ENCODE measurements at regions not wholly inside any gene's neighbourhood (a gene's known extent, or its start where the extent isn't known, plus 50 kb on each side); places are given as distances from the start of the nearest gene placed in this dataset.

- intact Hi-C loops (cut with micrococcal nuclease; ENCODE audit: unreplicated experiment): no loop called here
- no TSS peak for BruUV-seq (replicated peaks)
These were observed 105.9 kb downstream of the ABCC12 start for GRCh38 chr16:48049847-48050246.

DNA sequence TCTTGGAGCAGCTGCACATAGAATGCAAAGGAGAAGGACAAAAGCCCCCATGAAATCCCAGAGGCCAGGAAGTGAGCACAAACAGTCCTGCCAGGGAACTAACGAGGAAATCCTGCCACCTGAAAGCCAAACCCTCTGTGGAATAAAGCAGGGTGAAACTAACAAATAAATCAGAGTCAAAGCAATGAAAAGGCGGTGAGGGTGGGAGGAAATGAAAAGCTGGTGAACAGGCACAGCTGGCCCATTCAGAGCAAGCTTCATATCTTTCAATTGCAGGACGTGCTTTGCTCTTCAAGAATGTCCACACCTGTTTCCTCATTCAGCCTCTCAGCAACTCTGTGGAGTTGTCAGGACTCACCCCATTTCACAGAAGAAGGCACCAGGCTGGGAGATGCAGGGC, 108.1 kb downstream of the ABCC12 start:
- no peak overlapping the region for H3K27ac ChIP-seq (ENCODE audit: low read length)
- in situ Hi-C loops (cut with HindIII; ENCODE audit: low pct_unique_long_range_greater_than_20kb, low sequenced_read_pairs) (no loop called here), intact Hi-C loops (cut with micrococcal nuclease; ENCODE audit: unreplicated experiment) (no loop called here)
- no TSS peak for BruUV-seq (replicated peaks)
- no peak for TF ChIP-seq REST (IDR thresholded peaks at IDR 0.05; ENCODE audit: insufficient read depth in 1 of 2, low read depth in 2 of 2, low read length in 1 of 2)
- TF ChIP-seq POLR2AphosphoS5 (IDR thresholded peaks at IDR 0.05; ENCODE audit: low read depth, low read length): no peak
- TF ChIP-seq, protein P1, sequence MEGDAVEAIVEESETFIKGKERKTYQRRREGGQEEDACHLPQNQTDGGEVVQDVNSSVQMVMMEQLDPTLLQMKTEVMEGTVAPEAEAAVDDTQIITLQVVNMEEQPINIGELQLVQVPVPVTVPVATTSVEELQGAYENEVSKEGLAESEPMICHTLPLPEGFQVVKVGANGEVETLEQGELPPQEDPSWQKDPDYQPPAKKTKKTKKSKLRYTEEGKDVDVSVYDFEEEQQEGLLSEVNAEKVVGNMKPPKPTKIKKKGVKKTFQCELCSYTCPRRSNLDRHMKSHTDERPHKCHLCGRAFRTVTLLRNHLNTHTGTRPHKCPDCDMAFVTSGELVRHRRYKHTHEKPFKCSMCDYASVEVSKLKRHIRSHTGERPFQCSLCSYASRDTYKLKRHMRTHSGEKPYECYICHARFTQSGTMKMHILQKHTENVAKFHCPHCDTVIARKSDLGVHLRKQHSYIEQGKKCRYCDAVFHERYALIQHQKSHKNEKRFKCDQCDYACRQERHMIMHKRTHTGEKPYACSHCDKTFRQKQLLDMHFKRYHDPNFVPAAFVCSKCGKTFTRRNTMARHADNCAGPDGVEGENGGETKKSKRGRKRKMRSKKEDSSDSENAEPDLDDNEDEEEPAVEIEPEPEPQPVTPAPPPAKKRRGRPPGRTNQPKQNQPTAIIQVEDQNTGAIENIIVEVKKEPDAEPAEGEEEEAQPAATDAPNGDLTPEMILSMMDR (IDR thresholded peaks at IDR 0.05): no peak
- TF ChIP-seq TCF7L2 (IDR thresholded peaks at IDR 0.05; ENCODE audit: low read depth, low read length): no peak
- no peak for TF ChIP-seq SIN3A (IDR thresholded peaks at IDR 0.05; ENCODE audit: borderline replicate concordance, insufficient read depth, low read depth, low read length)
- ATAC-seq (no peak), DNase-seq (ENCODE audit: low read depth, low spot score) (no peak)
- H3K4me3 ChIP-seq (ENCODE audit: low read depth in 2 of 2, low read length in 2 of 2): no peak overlapping the region
- no peaks in the 10 kb centered on the region; the same call in 1 of the 2 replicates for H3K4me1 ChIP-seq (ENCODE audit: control insufficient read depth, insufficient read depth, low read length)
- CTCF ChIA-PET: no interaction called here
- H3K36me3 ChIP-seq (ENCODE audit: control insufficient read depth, insufficient read depth, low read length): no peaks in the 10 kb centered on the region
- no peaks in the 10 kb centered on the region for H3K9me3 ChIP-seq (ENCODE audit: control insufficient read depth, insufficient read depth, low read depth, low read length)
- no peaks in the 10 kb centered on the region for H3K27me3 ChIP-seq (ENCODE audit: control insufficient read depth, insufficient read depth, low read length)
- POLR2A ChIA-PET: no interaction called here

More at GRCh38 chr16:48049847-48050246, 105.9 kb downstream of the ABCC12 start:
- ATAC-seq (no peak), DNase-seq (ENCODE audit: low read depth, low spot score) (no peak)
- peaks cover 9% of the 10 kb centered on the region; the same call in 1 of the 2 replicates for H3K4me1 ChIP-seq (ENCODE audit: control insufficient read depth, insufficient read depth, low read length)
- no peaks in the 10 kb centered on the region for H3K36me3 ChIP-seq (ENCODE audit: control insufficient read depth, insufficient read depth, low read length)
- no peak overlapping the region for H3K4me3 ChIP-seq (ENCODE audit: low read depth in 2 of 2, low read length in 2 of 2)
- H3K27me3 ChIP-seq (ENCODE audit: control insufficient read depth, insufficient read depth, low read length): no peaks in the 10 kb centered on the region
- H3K9me3 ChIP-seq (ENCODE audit: control insufficient read depth, insufficient read depth, low read depth, low read length): no peaks in the 10 kb centered on the region
- ChIA-PET POLR2A (no interaction called here), CTCF (no interaction called here)
- H3K27ac ChIP-seq (ENCODE audit: low read length): no peak overlapping the region
- in situ Hi-C loops (cut with HindIII; ENCODE audit: low pct_unique_long_range_greater_than_20kb, low sequenced_read_pairs): no loop called here
- TF ChIP-seq REST (IDR thresholded peaks at IDR 0.05; ENCODE audit: insufficient read depth in 1 of 2, low read depth in 2 of 2, low read length in 1 of 2) (no peak), SIN3A (IDR thresholded peaks at IDR 0.05; ENCODE audit: borderline replicate concordance, insufficient read depth, low read depth, low read length) (no peak), POLR2AphosphoS5 (IDR thresholded peaks at IDR 0.05; ENCODE audit: low read depth, low read length) (no peak), TCF7L2 (IDR thresholded peaks at IDR 0.05; ENCODE audit: low read depth, low read length) (no peak)
- TF ChIP-seq, protein P1 (IDR thresholded peaks at IDR 0.05): no peak
